ENCODE measurements at regions not wholly inside any gene's neighbourhood (a gene's known extent, or its start where the extent isn't known, plus 50 kb on each side); places are given as distances from the start of the nearest gene placed in this dataset.

- no peak for DNase-seq
These were observed 369.6 kb upstream of the CADM1 start for GRCh38 chr11:115873813-115874212.

- DNase-seq, result no peak
These were observed 368.2 kb upstream of the CADM1 start for GRCh38 chr11:115872416-115872815.

- DNase-seq, result no peak
These were observed 367.0 kb upstream of the CADM1 start for GRCh38 chr11:115871161-115871760.

GRCh38 chr11:115869780-115870431 is 365.7 kb upstream of the CADM1 start:
- DNase-seq, result no peak

GRCh38 chr11:115869131-115869530 is 364.9 kb upstream of the CADM1 start:
- DNase-seq, result no peak

GRCh38 chr11:115860246-115860645 is 356.0 kb upstream of the CADM1 start:
- no peak for DNase-seq

DNA sequence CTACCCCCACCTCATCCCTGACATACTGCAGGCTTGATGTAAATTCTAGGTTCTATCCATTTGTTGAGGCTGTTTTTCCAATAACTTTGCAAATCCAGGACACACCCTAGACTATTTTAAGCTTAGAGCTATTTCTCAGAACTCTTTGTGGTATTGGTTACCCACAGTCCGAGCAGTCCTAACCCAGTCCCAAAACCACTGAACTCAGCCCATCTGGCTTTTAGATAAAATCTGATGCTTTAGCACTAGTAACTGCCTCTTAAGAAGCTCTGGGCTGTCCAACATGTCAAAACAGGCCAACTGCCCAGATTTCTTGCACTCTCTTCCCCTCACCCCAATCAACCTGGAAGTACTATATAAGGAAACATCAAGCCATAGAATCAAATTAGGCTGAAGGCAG is 344.4 kb upstream of the CADM1 start:
- no peak for DNase-seq

- no peak for DNase-seq
These were observed 343.9 kb upstream of the CADM1 start for GRCh38 chr11:115848080-115848479.

- no peak for DNase-seq
These were observed 341.7 kb upstream of the CADM1 start for GRCh38 chr11:115845872-115846271.

GRCh38 chr11:115843685-115844084 is 339.5 kb upstream of the CADM1 start:
- DNase-seq, result no peak

- DNase-seq, result no peak
These were observed 338.9 kb upstream of the CADM1 start for GRCh38 chr11:115843111-115843510.

- no peak for DNase-seq
These were observed 315.8 kb upstream of the CADM1 start for GRCh38 chr11:115820026-115820425.

DNA sequence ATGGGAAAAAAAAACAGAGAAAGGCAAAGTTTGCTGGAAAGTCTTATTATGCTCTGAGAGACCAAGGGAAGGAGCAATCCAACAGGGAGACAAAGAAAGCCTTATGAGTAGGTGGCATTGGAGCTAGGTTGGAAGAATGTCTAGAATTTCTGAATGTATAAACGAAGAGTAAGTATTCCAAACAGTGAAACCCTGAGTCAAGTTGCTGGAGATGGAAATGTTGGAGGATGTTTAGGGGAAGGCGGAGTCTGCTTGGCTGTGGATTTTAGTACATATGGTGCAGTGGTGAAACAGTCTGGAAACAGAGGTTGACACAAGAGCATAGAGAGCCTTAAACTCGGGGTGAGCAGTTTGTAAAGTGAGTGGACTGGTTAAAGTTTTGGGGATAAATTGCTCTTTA is 314.8 kb upstream of the CADM1 start:
- DNase-seq, result no peak

- no peak for DNase-seq
These were observed 313.7 kb upstream of the CADM1 start for GRCh38 chr11:115817844-115818468.

DNA sequence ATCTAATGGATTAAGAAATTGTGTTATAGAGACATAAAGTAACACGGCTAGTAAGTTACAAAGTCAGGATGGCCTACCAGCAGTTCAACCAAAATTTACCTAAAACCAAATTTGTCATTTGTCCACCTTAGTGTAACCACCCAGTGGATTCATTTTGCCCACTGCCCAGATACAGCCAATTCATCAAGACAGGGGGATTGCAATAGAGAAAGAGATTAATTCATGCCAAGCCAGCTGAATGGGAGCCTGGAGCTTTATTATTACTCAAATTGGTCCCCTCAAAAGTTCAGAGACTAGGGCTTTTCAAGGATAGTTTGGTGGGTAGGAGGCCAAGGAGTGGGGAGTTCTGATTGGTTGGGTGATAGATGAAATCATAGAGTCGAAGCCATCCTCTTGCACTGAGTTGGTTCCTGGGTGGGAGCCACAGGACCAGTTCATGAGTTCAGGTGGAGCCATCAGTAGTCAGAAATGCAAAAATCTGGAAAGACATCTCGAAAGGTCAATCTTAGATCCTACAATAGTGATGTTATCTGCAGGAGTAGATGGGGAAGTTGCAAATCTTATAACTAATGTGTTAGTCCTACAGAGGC is 304.2 kb upstream of the CADM1 start:
- DNase-seq, result no peak

DNA sequence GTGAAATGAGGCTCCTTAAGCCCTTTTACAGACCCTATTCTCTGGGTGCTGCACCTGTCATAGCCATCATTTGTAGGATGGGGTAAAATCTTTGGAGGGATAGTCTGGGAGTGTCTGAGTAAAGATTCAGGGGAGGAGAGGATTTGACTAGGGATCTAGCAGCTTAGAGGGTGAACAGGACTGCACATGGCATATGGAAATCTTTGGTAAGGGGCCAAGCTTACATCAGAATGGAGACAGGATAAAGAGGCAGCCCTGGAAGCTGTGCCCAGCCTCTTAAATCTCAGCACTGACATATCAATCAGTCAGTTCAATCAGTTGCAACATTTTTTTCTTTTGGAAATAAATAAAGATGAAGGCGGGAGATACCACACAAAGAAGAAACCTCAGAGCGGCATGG is 301.8 kb upstream of the CADM1 start:
- no peak for DNase-seq

DNA sequence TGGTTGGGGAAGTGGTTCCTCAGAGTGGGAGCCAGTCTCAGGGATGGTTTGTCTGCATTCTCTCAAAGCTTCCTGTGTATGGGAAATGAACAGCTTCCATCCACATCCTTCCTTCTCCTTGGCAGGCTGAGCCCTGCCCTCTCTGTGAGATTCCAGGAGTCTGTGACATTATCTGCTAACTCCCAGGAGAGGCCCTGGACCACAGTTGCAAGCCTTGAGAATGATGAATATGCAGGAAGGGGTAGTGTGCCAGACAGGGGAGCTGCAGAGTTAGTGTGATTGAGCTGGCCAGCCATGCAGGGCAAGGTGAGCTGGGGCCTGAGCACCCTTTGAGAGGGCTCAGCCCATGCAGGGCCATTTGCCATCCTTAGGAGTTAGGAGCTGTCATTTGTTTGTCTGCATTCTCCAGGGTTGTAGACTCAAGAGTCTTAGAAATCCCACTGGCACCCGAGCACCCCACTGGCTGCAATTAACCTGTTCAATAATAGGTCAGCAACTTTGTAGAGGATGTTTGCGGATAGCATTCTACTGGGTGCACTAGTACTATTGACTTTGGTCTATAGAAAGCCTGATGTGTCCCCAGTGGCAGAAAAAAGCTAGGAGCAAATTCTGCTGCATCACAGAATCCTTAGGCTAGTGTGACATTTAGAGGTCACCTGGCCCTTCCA is 299.0 kb upstream of the CADM1 start:
- DNase-seq, result no peak

GRCh38 chr11:115802641-115803040 is 298.4 kb upstream of the CADM1 start:
- DNase-seq, result no peak

GRCh38 chr11:115792903-115793302 is 288.7 kb upstream of the CADM1 start:
- DNase-seq, result no peak

DNA sequence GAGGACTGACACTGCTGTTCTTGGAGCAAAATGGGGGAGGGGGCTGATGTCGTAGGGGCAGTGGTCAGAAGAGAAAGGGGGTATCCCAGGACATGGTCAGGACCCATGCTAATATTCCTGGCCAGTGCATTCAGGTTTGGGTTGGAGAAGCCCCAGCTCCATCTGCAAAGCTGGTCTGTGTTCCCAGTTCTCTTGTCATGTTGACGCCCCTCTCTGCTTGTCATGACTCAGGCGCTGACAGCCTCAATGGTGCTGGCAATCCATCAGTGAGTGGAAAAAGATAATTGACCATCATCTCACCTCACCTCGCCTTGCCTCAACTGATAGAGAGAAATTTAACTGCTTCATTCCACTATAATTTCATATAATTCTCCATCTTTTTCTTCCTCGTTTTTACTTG is 283.1 kb upstream of the CADM1 start:
- DNase-seq, result no peak

- DNase-seq, result no peak
These were observed 280.7 kb upstream of the CADM1 start for GRCh38 chr11:115784796-115785521.

DNA sequence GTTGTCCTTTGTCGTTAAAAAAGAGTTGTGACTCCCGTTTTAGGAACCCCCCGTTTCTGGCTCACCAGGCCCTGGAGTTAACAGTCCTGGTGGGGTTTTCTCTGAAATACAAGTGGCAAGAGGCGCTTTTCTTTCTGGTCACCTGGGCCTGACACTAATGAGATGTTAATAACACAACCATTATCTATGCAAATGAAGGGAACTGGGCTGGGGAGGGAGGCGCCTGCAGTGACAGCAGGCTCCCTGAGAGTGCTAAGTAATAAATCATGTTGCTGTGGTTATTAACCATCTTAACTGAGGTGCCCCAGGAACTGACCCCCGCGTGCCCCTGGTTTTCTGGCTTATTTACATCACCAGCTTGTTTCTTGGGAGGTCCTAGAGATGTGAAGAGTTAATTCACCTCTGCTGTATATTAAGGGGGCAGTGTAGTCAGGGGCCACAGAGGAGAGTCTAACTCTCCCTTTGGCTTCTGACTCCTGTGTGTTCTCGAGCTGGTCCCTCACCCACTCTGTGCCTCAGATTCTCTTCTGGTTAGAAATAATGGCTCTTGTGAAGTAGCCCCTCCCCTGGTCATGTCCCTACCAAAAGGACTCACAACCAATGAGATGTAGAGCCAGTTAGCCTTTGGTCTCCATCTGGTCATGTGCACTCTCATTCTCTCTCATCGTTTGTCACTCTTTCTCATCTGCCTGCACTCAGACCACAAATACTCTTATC is 276.6 kb upstream of the CADM1 start:
- no peak for DNase-seq
